Astrocyte of the cerebellum (primary cell): ENCODE measurements at regions not wholly inside any gene's neighbourhood (a gene's known extent, or its start where the extent isn't known, plus 50 kb on each side); places are given as distances from the start of the nearest gene placed in this dataset.

Experiments used
- DNase-seq: peaks from one replicate; pipeline ENCODE4 v3.0.0-alpha.2; 2011; ENCODE audit warnings: low read depth
- H3K4me3 ChIP-seq: 2 replicates; pipeline ENCODE4 v1.5.1; 2011; ENCODE audit warnings: mild to moderate bottlenecking, low read depth, low read length, moderate library complexity
- in situ Hi-C: cut with HindIII; loops from 2 replicates; pipeline ENCODE4 v1.10.0; 2017; ENCODE audit warnings: low sequenced_read_pairs
- TF ChIP-seq, protein P1 (sequence below): IDR thresholded peaks from 2 replicates; pipeline ENCODE4 v1.5.1; 2012; ENCODE audit warnings: low read length, low read depth, moderate library complexity, mild to moderate bottlenecking; ENCODE audit errors: missing control alignments

DNA sequence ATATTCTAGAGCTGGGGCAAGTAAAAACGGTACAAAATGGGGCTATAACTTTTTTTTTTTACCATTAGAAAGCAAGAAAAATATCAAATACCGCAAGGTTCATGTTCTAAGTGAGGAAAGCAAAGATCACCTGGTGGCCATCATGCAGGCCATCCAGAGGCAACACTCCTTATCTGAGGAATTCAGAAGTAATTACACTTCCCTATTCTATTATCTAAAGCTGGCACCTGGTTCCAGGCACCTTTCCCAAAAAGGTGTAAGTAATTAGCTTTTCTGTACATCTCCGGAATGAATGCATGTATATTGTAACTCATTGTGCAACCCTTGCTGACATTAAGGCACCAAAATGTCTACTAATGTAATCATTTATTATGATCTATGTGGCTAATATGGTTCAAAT is 152.5 kb upstream of the GYPC start:
- in situ Hi-C loops = no loop called here
- no peak overlapping the region for H3K4me3 ChIP-seq
- TF ChIP-seq, protein P1, sequence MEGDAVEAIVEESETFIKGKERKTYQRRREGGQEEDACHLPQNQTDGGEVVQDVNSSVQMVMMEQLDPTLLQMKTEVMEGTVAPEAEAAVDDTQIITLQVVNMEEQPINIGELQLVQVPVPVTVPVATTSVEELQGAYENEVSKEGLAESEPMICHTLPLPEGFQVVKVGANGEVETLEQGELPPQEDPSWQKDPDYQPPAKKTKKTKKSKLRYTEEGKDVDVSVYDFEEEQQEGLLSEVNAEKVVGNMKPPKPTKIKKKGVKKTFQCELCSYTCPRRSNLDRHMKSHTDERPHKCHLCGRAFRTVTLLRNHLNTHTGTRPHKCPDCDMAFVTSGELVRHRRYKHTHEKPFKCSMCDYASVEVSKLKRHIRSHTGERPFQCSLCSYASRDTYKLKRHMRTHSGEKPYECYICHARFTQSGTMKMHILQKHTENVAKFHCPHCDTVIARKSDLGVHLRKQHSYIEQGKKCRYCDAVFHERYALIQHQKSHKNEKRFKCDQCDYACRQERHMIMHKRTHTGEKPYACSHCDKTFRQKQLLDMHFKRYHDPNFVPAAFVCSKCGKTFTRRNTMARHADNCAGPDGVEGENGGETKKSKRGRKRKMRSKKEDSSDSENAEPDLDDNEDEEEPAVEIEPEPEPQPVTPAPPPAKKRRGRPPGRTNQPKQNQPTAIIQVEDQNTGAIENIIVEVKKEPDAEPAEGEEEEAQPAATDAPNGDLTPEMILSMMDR = no peak
- DNase-seq = no peak

DNA sequence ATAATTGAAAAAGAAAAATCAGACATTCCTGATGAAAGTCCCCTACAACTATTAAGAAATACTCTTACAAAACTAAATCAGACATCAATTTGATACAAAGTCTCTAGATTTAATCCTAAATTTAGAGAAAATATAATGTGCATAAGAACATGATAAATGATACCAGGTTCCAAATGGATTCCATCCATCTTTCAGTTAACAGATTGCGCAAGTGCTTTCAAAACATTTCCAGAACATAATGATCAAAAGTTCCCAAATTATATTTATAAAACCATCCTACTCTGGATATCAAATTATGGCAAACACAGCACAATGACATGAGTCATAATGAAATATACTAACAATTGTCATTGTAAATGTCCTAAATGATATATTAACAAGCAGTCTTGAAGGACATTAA is 151.0 kb upstream of the GYPC start:
- TF ChIP-seq, protein P1 = no peak
- no peak overlapping the region for H3K4me3 ChIP-seq
- no peak for DNase-seq
- in situ Hi-C loops = no loop called here

DNA sequence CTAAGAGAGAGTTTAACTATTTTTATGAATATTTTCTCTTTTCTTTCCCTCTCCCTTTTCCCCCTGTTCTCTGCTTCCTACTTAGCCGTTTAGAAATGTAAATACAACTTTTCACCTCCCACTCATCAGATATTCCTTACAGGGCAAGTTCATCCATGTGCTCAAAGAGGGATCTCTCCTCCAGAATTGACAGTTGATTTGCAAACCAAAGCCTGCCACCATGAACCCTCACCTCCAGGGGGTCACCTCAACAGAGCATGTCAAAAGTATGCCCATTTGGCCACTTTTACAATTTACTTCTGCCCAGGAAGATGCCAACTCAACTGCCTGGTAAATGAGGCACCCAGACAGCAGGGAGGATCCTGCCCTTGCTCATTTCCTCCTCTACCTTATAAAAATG is 149.2 kb upstream of the GYPC start:
- no peak for DNase-seq
- no peak overlapping the region for H3K4me3 ChIP-seq
- TF ChIP-seq, protein P1 = no peak
- in situ Hi-C loops = no loop called here

DNA sequence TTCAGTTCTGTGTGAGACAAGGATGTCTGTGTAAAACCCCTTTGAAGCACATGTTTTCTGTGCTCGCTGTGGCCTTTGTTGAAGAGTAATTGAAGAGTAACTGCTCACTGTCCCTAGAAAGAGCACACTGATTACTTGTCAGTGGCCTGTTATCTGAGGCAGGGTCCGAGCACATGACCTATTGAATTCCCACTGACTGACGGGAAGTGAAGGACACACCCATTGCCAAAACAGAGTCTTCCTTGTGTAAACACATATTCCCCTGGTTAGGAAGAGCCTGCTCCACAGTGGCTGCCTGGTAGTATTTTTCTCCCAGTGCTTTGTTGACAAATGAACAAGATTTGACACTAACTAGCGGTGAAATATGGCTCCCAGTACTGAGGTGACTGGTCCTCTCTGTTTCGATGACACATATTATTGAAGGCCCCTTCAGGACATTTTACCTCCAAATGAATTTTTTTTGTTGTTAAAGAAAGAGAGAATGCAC is 148.5 kb upstream of the GYPC start:
- DNase-seq = no peak
- TF ChIP-seq, protein P1 = no peak
- in situ Hi-C loops = no loop called here

DNA sequence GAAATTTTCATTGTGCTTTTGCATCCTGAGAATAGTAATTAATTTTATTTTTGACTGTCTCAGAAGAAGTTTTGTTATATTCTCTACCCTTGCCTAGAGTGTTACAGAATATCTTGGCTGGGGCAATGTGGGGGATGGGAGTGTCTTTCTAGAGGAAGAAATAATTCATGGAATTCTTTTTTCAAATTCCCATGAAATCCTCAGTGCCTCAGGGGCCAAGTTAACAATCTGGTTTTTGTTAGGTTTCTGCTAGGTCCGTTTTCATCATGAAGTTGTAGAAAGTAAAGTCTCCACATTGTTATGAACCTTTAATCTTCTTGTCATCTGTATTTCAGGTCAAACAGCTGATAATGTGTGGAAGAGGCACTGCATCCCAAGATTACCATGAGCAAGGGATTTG is 145.6 kb upstream of the GYPC start:
- no peak overlapping the region for H3K4me3 ChIP-seq
- in situ Hi-C loops = no loop called here
- DNase-seq = no peak
- TF ChIP-seq, protein P1 = no peak

More for the DNA sequence above, 148.5 kb upstream of the GYPC start:
- H3K4me3 ChIP-seq = no peak overlapping the region

DNA sequence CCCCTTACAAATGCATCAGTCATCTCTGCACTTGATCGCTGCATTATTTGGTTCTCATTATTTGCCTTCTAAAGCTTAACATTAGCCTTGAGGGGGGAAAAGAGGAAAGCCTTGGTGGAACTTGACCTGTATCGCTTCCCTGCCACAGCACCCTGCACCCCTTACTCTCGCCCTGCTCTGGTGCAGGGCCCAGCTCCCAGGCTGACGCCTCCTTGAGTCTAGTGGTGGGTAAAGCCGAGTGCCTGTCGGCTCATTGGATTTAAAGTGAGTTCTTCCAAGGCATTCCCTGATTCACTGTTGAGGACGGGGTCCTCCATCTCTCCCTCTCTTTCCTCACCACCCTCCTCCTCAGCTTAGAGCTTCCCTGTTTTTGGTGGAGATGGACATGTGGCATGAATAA is 145.0 kb upstream of the GYPC start:
- no peak overlapping the region for H3K4me3 ChIP-seq
- TF ChIP-seq, protein P1 = no peak
- in situ Hi-C loops = no loop called here
- no peak for DNase-seq

DNA sequence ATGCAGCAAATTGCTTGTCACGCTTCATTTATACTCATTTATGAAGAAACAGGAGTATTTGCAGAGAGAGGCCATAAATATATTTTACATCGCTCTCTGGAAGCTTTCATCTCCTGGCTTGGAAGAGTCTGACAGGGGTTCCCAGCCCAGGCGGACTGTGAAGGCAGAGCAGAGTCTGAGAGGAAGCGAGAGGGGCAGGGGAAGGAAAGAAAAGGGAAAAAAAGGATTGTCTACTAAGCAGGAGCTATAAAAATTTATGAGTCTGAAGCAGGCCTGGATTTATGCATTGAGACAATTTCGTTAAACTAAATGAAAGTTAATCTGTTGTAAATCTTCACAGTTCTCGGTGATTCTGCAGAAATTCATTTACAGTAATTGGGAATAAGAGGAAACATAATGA is 143.9 kb upstream of the GYPC start:
- no peak overlapping the region for H3K4me3 ChIP-seq
- no peak for DNase-seq
- in situ Hi-C loops = no loop called here
- TF ChIP-seq, protein P1 = no peak
